ENCODE measurements at regions not wholly inside any gene's neighbourhood (a gene's known extent, or its start where the extent isn't known, plus 50 kb on each side); places are given as distances from the start of the nearest gene placed in this dataset.
A peak's percentile ranks its signal among the peaks of the same experiment; 100 is the strongest.

DNA sequence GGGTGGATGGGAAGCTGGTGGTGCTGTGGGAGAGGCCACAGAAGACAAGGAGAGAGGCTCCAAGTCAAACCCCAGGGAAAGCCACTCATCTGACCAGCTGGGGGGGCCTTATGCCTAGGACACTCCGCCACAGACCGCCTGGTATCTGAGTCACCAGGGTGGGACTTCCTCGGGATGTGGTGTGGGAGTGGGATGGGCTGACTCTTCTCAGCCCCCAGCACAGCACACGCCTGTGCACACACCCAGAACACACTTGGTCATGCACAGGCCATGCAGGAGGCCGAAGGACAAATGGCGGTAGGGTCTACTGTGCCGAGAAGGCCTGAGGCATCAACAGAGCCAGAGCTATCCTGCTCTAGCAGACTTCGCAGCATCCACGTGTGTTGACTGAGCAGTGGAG is 136.4 kb downstream of the INHBB start:
- no peak overlapping the region for H3K27ac ChIP-seq (ENCODE audit: low read depth, low read length)

DNA sequence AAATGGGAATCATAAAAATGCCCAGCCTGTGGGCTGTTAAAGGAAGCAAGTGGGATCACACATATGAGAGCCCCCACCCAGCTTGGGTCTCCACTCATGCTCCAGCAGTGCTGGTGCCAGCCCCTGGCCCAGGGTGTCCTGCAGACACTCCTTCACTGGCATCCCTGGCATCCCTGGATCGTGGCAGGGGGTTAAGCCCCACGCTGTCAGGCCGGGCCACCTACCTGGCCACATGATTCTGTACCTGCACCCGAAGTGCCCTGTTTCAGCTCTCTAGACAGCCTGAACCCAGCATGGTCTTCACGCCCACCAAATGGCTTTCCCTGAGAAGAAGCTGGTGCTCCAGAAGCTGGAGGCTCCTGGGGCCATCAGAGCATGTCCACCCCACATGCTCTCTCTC is 137.4 kb downstream of the INHBB start:
- Histone ChIP-seq H3K4me3 (ENCODE audit: insufficient read depth, low read depth, low read length) (no peak overlapping the region), H3K9ac (ENCODE audit: low read length) (no peak overlapping the region), H4K20me1 (ENCODE audit: insufficient read depth, low read length) (no peaks in the 10 kb centered on the region), H3K27me3 (ENCODE audit: insufficient read depth, low read length) (no peaks in the 10 kb centered on the region), H3K27ac (ENCODE audit: low read depth, low read length) (no peak overlapping the region), H3K4me1 (ENCODE audit: insufficient read depth, low read length) (no peaks in the 10 kb centered on the region), H3K36me3 (ENCODE audit: insufficient read depth, low read length) (no peaks in the 10 kb centered on the region), H2AFZ (ENCODE audit: low read depth, low read length) (no peak overlapping the region), H3K4me2 (ENCODE audit: low read length) (no peak overlapping the region), H3K9me3 (ENCODE audit: insufficient read depth, low read depth, low read length) (no peaks in the 10 kb centered on the region), H3K79me2 (ENCODE audit: insufficient read depth, low read length) (no peaks in the 10 kb centered on the region)
- FAIRE-seq (no peak), DNase-seq (ENCODE audit: low read depth) (no peak)
- Mint-ChIP-seq H3K27ac (ENCODE audit: unreplicated experiment) (no peak overlapping the region), H3K4me1 (ENCODE audit: low read depth, unreplicated experiment) (no peaks in the 10 kb centered on the region), H3K4me3 (ENCODE audit: unreplicated experiment) (no peak overlapping the region), H3K9me3 (ENCODE audit: unreplicated experiment) (peaks cover 8% of the 10 kb centered on the region), H3K36me3 (ENCODE audit: low read depth, unreplicated experiment) (peaks cover 7% of the 10 kb centered on the region), H3K27me3 (ENCODE audit: low read depth, unreplicated experiment) (peaks cover 76% of the 10 kb centered on the region)
- TF ChIP-seq EZH2 (IDR thresholded peaks at IDR 0.05; ENCODE audit: insufficient read depth, low read length) = no peak
- TF ChIP-seq, protein P1, sequence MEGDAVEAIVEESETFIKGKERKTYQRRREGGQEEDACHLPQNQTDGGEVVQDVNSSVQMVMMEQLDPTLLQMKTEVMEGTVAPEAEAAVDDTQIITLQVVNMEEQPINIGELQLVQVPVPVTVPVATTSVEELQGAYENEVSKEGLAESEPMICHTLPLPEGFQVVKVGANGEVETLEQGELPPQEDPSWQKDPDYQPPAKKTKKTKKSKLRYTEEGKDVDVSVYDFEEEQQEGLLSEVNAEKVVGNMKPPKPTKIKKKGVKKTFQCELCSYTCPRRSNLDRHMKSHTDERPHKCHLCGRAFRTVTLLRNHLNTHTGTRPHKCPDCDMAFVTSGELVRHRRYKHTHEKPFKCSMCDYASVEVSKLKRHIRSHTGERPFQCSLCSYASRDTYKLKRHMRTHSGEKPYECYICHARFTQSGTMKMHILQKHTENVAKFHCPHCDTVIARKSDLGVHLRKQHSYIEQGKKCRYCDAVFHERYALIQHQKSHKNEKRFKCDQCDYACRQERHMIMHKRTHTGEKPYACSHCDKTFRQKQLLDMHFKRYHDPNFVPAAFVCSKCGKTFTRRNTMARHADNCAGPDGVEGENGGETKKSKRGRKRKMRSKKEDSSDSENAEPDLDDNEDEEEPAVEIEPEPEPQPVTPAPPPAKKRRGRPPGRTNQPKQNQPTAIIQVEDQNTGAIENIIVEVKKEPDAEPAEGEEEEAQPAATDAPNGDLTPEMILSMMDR (IDR thresholded peaks at IDR 0.05; ENCODE audit: insufficient read depth, low read depth, low read length) = no peak

More for the DNA sequence above, 136.4 kb downstream of the INHBB start:
- Histone ChIP-seq H3K4me3 (ENCODE audit: insufficient read depth, low read depth, low read length) (no peak overlapping the region), H3K4me1 (ENCODE audit: insufficient read depth, low read length) (no peaks in the 10 kb centered on the region), H3K9me3 (ENCODE audit: insufficient read depth, low read depth, low read length) (no peaks in the 10 kb centered on the region), H3K79me2 (ENCODE audit: insufficient read depth, low read length) (no peaks in the 10 kb centered on the region), H4K20me1 (ENCODE audit: insufficient read depth, low read length) (no peaks in the 10 kb centered on the region), H3K9ac (ENCODE audit: low read length) (no peak overlapping the region), H3K36me3 (ENCODE audit: insufficient read depth, low read length) (no peaks in the 10 kb centered on the region), H3K27me3 (ENCODE audit: insufficient read depth, low read length) (no peaks in the 10 kb centered on the region), H2AFZ (ENCODE audit: low read depth, low read length) (no peak overlapping the region), H3K4me2 (ENCODE audit: low read length) (no peak overlapping the region)
- no peak overlapping the region for H3K4me3 Mint-ChIP-seq (ENCODE audit: unreplicated experiment)
- no peaks in the 10 kb centered on the region for H3K4me1 Mint-ChIP-seq (ENCODE audit: low read depth, unreplicated experiment)
- H3K27me3 Mint-ChIP-seq (ENCODE audit: low read depth, unreplicated experiment) = peaks cover 76% of the 10 kb centered on the region
- H3K9me3 Mint-ChIP-seq (ENCODE audit: unreplicated experiment) = peaks cover 2% of the 10 kb centered on the region
- peaks cover 7% of the 10 kb centered on the region for H3K36me3 Mint-ChIP-seq (ENCODE audit: low read depth, unreplicated experiment)
- DNase-seq (ENCODE audit: low read depth) (no peak), FAIRE-seq (no peak)
- TF ChIP-seq EZH2 (IDR thresholded peaks at IDR 0.05; ENCODE audit: insufficient read depth, low read length) = no peak
- TF ChIP-seq, protein P1 (IDR thresholded peaks at IDR 0.05; ENCODE audit: insufficient read depth, low read depth, low read length) = no peak
- H3K27ac Mint-ChIP-seq (ENCODE audit: unreplicated experiment) = peak overlapping the region; percentile 26

DNA sequence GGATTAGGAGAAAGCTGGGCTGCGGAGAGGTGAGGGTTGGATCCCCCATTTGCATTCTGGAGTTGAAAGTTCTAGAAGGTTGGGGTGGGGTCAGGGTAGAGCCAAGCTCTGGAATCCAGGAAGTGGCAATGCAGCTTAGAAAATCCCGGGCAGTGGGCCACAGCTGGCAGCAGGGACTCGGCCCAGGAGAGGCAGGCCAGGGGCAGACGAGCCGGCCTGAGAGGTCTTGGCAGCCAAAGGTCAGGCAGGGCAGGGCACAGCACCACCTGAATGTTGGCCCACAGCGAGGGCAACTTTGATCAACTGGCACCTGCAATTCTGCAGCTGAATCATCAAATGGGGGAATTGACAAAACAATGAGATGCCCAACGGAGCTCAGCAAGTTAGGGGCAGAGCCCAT is 139.2 kb downstream of the INHBB start:
- Histone ChIP-seq H3K4me2 (ENCODE audit: low read length) (no peak overlapping the region), H3K27me3 (ENCODE audit: insufficient read depth, low read length) (peaks cover 5% of the 10 kb centered on the region), H3K27ac (ENCODE audit: low read depth, low read length) (no peak overlapping the region), H3K9ac (ENCODE audit: low read length) (no peak overlapping the region), H3K9me3 (ENCODE audit: insufficient read depth, low read depth, low read length) (no peaks in the 10 kb centered on the region), H3K4me3 (ENCODE audit: insufficient read depth, low read depth, low read length) (no peak overlapping the region), H3K36me3 (ENCODE audit: insufficient read depth, low read length) (no peaks in the 10 kb centered on the region), H4K20me1 (ENCODE audit: insufficient read depth, low read length) (no peaks in the 10 kb centered on the region), H3K4me1 (ENCODE audit: insufficient read depth, low read length) (no peaks in the 10 kb centered on the region), H2AFZ (ENCODE audit: low read depth, low read length) (no peak overlapping the region), H3K79me2 (ENCODE audit: insufficient read depth, low read length) (no peaks in the 10 kb centered on the region)
- DNase-seq (ENCODE audit: low read depth) (no peak), FAIRE-seq (no peak)
- Mint-ChIP-seq H3K9me3 (ENCODE audit: unreplicated experiment) (peaks cover 10% of the 10 kb centered on the region), H3K27me3 (ENCODE audit: low read depth, unreplicated experiment) (peaks cover 79% of the 10 kb centered on the region), H3K4me3 (ENCODE audit: unreplicated experiment) (no peak overlapping the region), H3K4me1 (ENCODE audit: low read depth, unreplicated experiment) (no peaks in the 10 kb centered on the region), H3K27ac (ENCODE audit: unreplicated experiment) (no peak overlapping the region), H3K36me3 (ENCODE audit: low read depth, unreplicated experiment) (peaks cover 7% of the 10 kb centered on the region)
- TF ChIP-seq, protein P1 (IDR thresholded peaks at IDR 0.05; ENCODE audit: insufficient read depth, low read depth, low read length) = no peak
- TF ChIP-seq EZH2 (IDR thresholded peaks at IDR 0.05; ENCODE audit: insufficient read depth, low read length) = no peak

Measured in astrocyte (in vitro differentiated cells and primary cell).